Natural killer cell (primary cell): ENCODE measurements at regions not wholly inside any gene's neighbourhood (a gene's known extent, or its start where the extent isn't known, plus 50 kb on each side); places are given as distances from the start of the nearest gene placed in this dataset.

Experiments
- ATAC-seq, 3 donors: fragments of 150-1000 bp in 2 of 3; fragments of 200-7000 bp in 1 of 3; cut with Tn5 transposase; 1 replicate in 1 of 3; 2 replicates in 2 of 3; pipeline ENCODE4 v1.10.0; 2021; ENCODE audit warnings: mild to moderate bottlenecking in 2 of 3, moderate library complexity in 2 of 3
- DNase-seq, 2 donors: peaks; one replicate each; pipeline versions ENCODE4 v3.0.0 to v3.0.0-alpha.2; 2013 to 2021; ENCODE audit warnings: mixed read lengths in 1 of 2
- H3K27ac ChIP-seq: one replicate; pipeline ENCODE4 v1.5.1; 2013; ENCODE audit warnings: mild to moderate bottlenecking, low read length
- H3K27me3 ChIP-seq: one replicate; pipeline ENCODE4 v1.6.1; 2013; ENCODE audit warnings: low read length; ENCODE audit not compliant: control insufficient read depth, insufficient read depth
- H3K36me3 ChIP-seq: one replicate; pipeline ENCODE4 v1.6.1; 2013; ENCODE audit warnings: low read length; ENCODE audit not compliant: control insufficient read depth, insufficient read depth
- H3K4me1 ChIP-seq: one replicate; pipeline ENCODE4 v1.6.1; 2013; ENCODE audit warnings: low read length; ENCODE audit not compliant: control insufficient read depth, insufficient read depth
- H3K4me3 ChIP-seq: one replicate; pipeline ENCODE4 v1.5.1; 2013; ENCODE audit warnings: low read length
- H3K9me3 ChIP-seq: one replicate; pipeline ENCODE4 v1.6.1; 2013; ENCODE audit warnings: low read length; ENCODE audit not compliant: control insufficient read depth, insufficient read depth
- H3K27ac Mint-ChIP-seq, 2 donors: one replicate each; pipeline ENCODE4 v1.8.0; 2022; ENCODE audit warnings: mild to moderate bottlenecking in 2 of 2, mixed read lengths in 2 of 2, moderate library complexity in 1 of 2
- H3K27me3 Mint-ChIP-seq, 2 donors: one replicate each; pipeline ENCODE4 v1.8.0; 2022; ENCODE audit warnings: low read depth in 2 of 2, mixed read lengths in 2 of 2
- H3K36me3 Mint-ChIP-seq: one replicate; pipeline ENCODE4 v1.8.0; 2022; ENCODE audit warnings: mixed read lengths
- H3K4me1 Mint-ChIP-seq, 2 donors: one replicate each; pipeline ENCODE4 v1.8.0; 2022; ENCODE audit warnings: mixed read lengths in 2 of 2
- H3K4me3 Mint-ChIP-seq: one replicate; pipeline ENCODE4 v1.8.0; 2022; ENCODE audit warnings: mild to moderate bottlenecking, moderate library complexity, mixed read lengths
- H3K9me3 Mint-ChIP-seq, 2 donors: one replicate each; pipeline ENCODE4 v1.8.0; 2022; ENCODE audit warnings: mixed read lengths in 2 of 2
- WGBS: methylation state at CpG from one replicate; pipeline ENCODE4 v1.1.7; 2013; ENCODE audit warnings: missing lambda C conversion rate; ENCODE audit not compliant: insufficient coverage; 5-methylcytosine and 5-hydroxymethylcytosine counted together
- intact Hi-C: fragments of 100-400 bp; cut with micrococcal nuclease; formaldehyde crosslinking; loops from one replicate; pipeline ENCODE4 v1.14.2; 2022
- TF ChIP-seq, protein P1 (sequence below): fragments of 200-600 bp; IDR thresholded peaks from one replicate; pipeline ENCODE4 v1.8.0; 2022; ENCODE audit warnings: antibody characterized with exemption

DNA sequence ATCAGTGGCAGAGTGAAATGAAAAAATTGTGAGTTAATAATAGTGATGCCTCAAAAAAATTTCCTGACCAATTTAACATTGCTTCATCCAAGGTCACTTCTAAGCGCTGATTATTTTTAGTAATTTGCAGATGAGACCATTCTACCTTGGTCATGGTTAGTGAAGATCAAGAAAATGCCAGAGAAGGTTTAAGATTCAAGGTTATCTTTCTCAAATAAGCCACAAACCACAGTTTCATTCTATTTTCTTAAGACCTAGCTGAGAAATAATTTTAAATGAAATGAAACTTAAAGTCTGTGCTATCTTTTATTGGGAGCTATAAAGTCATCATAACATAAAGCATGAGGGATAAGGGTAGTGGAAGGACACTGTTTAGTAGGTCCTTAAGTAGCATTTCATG lies 353.9 kb upstream of the NAALADL2 start:
- H3K27me3 ChIP-seq = no peaks in the 10 kb centered on the region
- Mint-ChIP-seq H3K4me3 (no peak overlapping the region), H3K4me1 (no peaks in the 10 kb centered on the region), H3K27ac (no peak overlapping the region), H3K36me3 (no peaks in the 10 kb centered on the region), H3K9me3 (peaks cover 0 to 1% of the 10 kb centered on the region in 2 donors), H3K27me3 (no peaks in the 10 kb centered on the region)
- no peaks in the 10 kb centered on the region for H3K36me3 ChIP-seq
- no peak for DNase-seq
- intact Hi-C loops = no loop called here
- no CpG with 5 or more reads among the region's 1 CpG for WGBS
- TF ChIP-seq, protein P1, sequence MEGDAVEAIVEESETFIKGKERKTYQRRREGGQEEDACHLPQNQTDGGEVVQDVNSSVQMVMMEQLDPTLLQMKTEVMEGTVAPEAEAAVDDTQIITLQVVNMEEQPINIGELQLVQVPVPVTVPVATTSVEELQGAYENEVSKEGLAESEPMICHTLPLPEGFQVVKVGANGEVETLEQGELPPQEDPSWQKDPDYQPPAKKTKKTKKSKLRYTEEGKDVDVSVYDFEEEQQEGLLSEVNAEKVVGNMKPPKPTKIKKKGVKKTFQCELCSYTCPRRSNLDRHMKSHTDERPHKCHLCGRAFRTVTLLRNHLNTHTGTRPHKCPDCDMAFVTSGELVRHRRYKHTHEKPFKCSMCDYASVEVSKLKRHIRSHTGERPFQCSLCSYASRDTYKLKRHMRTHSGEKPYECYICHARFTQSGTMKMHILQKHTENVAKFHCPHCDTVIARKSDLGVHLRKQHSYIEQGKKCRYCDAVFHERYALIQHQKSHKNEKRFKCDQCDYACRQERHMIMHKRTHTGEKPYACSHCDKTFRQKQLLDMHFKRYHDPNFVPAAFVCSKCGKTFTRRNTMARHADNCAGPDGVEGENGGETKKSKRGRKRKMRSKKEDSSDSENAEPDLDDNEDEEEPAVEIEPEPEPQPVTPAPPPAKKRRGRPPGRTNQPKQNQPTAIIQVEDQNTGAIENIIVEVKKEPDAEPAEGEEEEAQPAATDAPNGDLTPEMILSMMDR = no peak
- no peaks in the 10 kb centered on the region for H3K4me1 ChIP-seq
- no peak overlapping the region for H3K27ac ChIP-seq
- no peak for ATAC-seq
- H3K9me3 ChIP-seq = no peaks in the 10 kb centered on the region
- no peak overlapping the region for H3K4me3 ChIP-seq

DNA sequence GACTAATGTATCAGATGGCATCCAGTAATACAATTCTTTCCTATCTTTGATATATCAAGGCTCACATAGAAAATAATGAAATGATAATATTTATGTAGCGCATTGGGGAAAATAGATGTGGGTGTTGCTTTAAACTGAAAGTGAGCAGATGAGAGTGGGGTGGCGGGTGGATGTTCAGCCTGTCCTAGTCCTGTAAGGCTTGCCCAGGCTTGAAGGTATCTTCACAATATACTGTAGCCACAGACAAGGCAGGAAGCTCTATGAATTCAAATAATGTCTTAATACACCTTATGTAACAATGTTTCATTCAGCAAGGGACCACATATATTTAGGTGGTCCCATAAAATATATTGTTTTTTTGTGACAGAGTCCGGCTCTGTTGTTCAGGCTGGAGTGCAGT lies 334.9 kb upstream of the NAALADL2 start:
- WGBS = 95% methylated on average over 3 of the region's 3 CpGs
- no peaks in the 10 kb centered on the region for H3K36me3 ChIP-seq
- H3K27me3 ChIP-seq = no peaks in the 10 kb centered on the region
- H3K27me3 Mint-ChIP-seq = no peaks in the 10 kb centered on the region
- H3K4me3 Mint-ChIP-seq = no peak overlapping the region
- no peaks in the 10 kb centered on the region for H3K4me1 Mint-ChIP-seq
- DNase-seq = no peak
- TF ChIP-seq, protein P1 = no peak
- H3K9me3 Mint-ChIP-seq = peaks cover 6% of the 10 kb centered on the region in 2 donors
- no peak overlapping the region for H3K27ac ChIP-seq
- intact Hi-C loops = no loop called here
- no peak for ATAC-seq
- no peaks in the 10 kb centered on the region for H3K4me1 ChIP-seq
- H3K36me3 Mint-ChIP-seq = no peaks in the 10 kb centered on the region
- no peaks in the 10 kb centered on the region for H3K9me3 ChIP-seq
- no peak overlapping the region for H3K4me3 ChIP-seq
- no peak overlapping the region for H3K27ac Mint-ChIP-seq

DNA sequence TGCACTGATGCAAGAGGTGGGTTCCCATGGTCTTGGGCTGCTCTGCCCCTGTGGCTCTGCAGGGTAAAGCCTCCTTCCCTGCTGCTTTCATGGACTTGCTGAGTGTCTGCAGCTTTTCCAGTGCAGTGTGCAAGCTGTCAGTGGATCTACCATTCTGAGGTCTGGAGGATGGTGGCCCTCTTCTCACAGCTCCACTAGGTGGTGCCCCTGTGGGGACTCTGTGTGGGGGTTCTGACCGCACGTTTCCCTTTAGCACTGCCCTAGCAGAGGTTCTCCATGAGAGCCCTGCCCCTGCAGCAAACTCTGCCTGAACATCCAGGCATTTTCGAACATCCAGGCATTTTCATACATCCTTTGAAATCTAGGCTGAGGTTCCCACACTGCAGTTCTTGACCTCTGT lies 329.8 kb upstream of the NAALADL2 start:
- Mint-ChIP-seq H3K36me3 (no peaks in the 10 kb centered on the region), H3K27ac (no peak overlapping the region), H3K9me3 (peaks cover 2 to 10% of the 10 kb centered on the region in 2 donors), H3K27me3 (no peaks in the 10 kb centered on the region), H3K4me1 (no peaks in the 10 kb centered on the region), H3K4me3 (no peak overlapping the region)
- intact Hi-C loops = no loop called here
- Histone ChIP-seq H3K27ac (no peak overlapping the region), H3K4me3 (no peak overlapping the region), H3K36me3 (no peaks in the 10 kb centered on the region), H3K27me3 (no peaks in the 10 kb centered on the region), H3K4me1 (no peaks in the 10 kb centered on the region), H3K9me3 (no peaks in the 10 kb centered on the region)
- WGBS = 89% methylated on average over 3 of the region's 3 CpGs
- DNase-seq (no peak), ATAC-seq (no peak)
- TF ChIP-seq, protein P1 = no peak

DNA sequence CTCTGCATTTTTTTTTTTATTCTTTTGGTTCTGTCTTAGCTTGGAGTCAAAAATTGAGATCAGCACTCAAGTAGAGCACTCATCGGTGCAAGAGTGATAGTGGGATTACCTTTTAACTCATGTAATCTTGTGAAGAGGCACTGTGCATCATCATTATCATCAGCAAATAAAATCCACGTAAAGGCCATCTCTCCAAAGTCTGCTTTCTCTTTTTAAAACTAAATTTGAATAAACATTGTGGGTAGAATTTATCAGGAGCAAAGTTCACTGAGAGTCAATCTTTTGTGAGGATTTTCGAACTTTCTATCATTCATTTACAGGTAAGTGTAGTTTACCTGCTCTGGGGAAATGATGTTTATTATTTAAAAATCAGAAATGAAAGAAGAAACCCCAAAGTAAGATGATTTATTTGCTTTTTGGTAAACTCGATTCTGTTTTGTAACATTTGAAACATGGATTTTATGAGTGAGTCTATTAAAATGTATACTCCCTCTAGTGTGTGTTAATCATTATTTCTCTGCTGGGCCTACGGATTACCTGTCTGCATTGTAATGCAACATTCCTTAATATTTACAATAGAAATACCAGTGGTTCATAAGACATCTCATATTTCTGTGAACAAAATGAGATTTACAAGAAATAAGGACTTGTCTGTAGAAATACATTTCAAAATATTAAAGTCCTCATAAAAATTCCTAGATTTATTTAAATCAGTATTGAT lies 327.7 kb upstream of the NAALADL2 start:
- Histone ChIP-seq H3K36me3 (no peaks in the 10 kb centered on the region), H3K4me1 (no peaks in the 10 kb centered on the region), H3K9me3 (no peaks in the 10 kb centered on the region), H3K27me3 (no peaks in the 10 kb centered on the region), H3K4me3 (no peak overlapping the region), H3K27ac (no peak overlapping the region)
- Mint-ChIP-seq H3K4me1 (no peaks in the 10 kb centered on the region), H3K4me3 (no peak overlapping the region), H3K27me3 (no peaks in the 10 kb centered on the region), H3K27ac (no peak overlapping the region), H3K9me3 (peaks cover 2 to 10% of the 10 kb centered on the region in 2 donors), H3K36me3 (no peaks in the 10 kb centered on the region)
- 100% methylated on average over 1 of the region's 5 CpGs for WGBS
- TF ChIP-seq, protein P1 = no peak
- DNase-seq (no peak), ATAC-seq (no peak)
- intact Hi-C loops = no loop called here
